ENCODE measurements at regions not wholly inside any gene's neighbourhood (a gene's known extent, or its start where the extent isn't known, plus 50 kb on each side); places are given as distances from the start of the nearest gene placed in this dataset.
A peak's percentile ranks its signal among the peaks of the same experiment; 100 is the strongest.
"Not testable (repeated sequence)": the region's sequence is repeated elsewhere in the genome, so short reads cannot be mapped to it uniquely, and the experiment has no call there.

- peak; percentile 41 for DNase-seq (ENCODE audit: low read depth)
Observed at GRCh38 chr6:144395014-144395413, 109.9 kb downstream of the UTRN start.

- no peak for DNase-seq (ENCODE audit: low read depth)
Observed at GRCh38 chr6:144395826-144396225, 110.7 kb downstream of the UTRN start.

- DNase-seq (ENCODE audit: low read depth), result no peak
Observed at GRCh38 chr6:144397141-144397540, 112.0 kb downstream of the UTRN start.

GRCh38 chr6:144400321-144400720 is 115.2 kb downstream of the UTRN start:
- DNase-seq (ENCODE audit: low read depth), result no peak

- DNase-seq (ENCODE audit: low read depth), result no peak
Observed at GRCh38 chr6:144401736-144402733, 116.9 kb downstream of the UTRN start.

GRCh38 chr6:144402750-144403149 is 117.6 kb downstream of the UTRN start:
- DNase-seq (ENCODE audit: low read depth), result no peak

GRCh38 chr6:144405163-144405562 is 120.0 kb downstream of the UTRN start:
- peak; percentile 21 for DNase-seq (ENCODE audit: low read depth)

GRCh38 chr6:144406796-144407195 is 121.7 kb downstream of the UTRN start:
- DNase-seq (ENCODE audit: low read depth), result no peak

GRCh38 chr6:144408161-144408560 is 123.0 kb downstream of the UTRN start:
- DNase-seq (ENCODE audit: low read depth), result no peak

GRCh38 chr6:144410059-144410458 is 124.9 kb downstream of the UTRN start:
- no peak for DNase-seq (ENCODE audit: low read depth)

GRCh38 chr6:144410574-144410973 is 125.4 kb downstream of the UTRN start:
- not testable (repeated sequence) for DNase-seq (ENCODE audit: low read depth)

- DNase-seq (ENCODE audit: low read depth), result peak; percentile 40
Observed at GRCh38 chr6:144411531-144412165, 126.5 kb downstream of the UTRN start.

GRCh38 chr6:144413418-144413817 is 128.3 kb downstream of the UTRN start:
- peak; percentile 78 for DNase-seq (ENCODE audit: low read depth)

- peak; percentile 82 for DNase-seq (ENCODE audit: low read depth)
Observed at GRCh38 chr6:144415014-144415413, 129.9 kb downstream of the UTRN start.

- DNase-seq (ENCODE audit: low read depth), result peak; percentile 72
Observed at GRCh38 chr6:144415835-144416237, 130.7 kb downstream of the UTRN start.

GRCh38 chr6:144416244-144416643 is 131.1 kb downstream of the UTRN start:
- DNase-seq (ENCODE audit: low read depth), result peak; percentile 31

- no peak for DNase-seq (ENCODE audit: low read depth)
Observed at GRCh38 chr6:144416773-144417172, 131.6 kb downstream of the UTRN start.

GRCh38 chr6:144417681-144418080 is 132.5 kb downstream of the UTRN start:
- peak; percentile 32 for DNase-seq (ENCODE audit: low read depth)

GRCh38 chr6:144418959-144419545 is 133.9 kb downstream of the UTRN start:
- no peak for DNase-seq (ENCODE audit: low read depth)

GRCh38 chr6:144423167-144423566 is 138.0 kb downstream of the UTRN start:
- no peak for DNase-seq (ENCODE audit: low read depth)

- DNase-seq (ENCODE audit: low read depth), result no peak
Observed at GRCh38 chr6:144429753-144430152, 144.6 kb downstream of the UTRN start.

- not testable (repeated sequence) for DNase-seq (ENCODE audit: low read depth)
Observed at GRCh38 chr6:144433446-144433845, 148.3 kb downstream of the UTRN start.

Measured in M059J (cell line).